ENCODE measurements at regions not wholly inside any gene's neighbourhood (a gene's known extent, or its start where the extent isn't known, plus 50 kb on each side); places are given as distances from the start of the nearest gene placed in this dataset.
"Not testable (repeated sequence)": the region's sequence is repeated elsewhere in the genome, so short reads cannot be mapped to it uniquely, and the experiment has no call there.

GRCh38 chr11:81303038-81303664 lies 1430.5 kb downstream of the FAM181B start:
- Histone ChIP-seq H3K4me1 (no peaks in the 10 kb centered on the region), H3K9me3 (no peaks in the 10 kb centered on the region), H3K27ac (no peak overlapping the region), H3K4me3 (no peak overlapping the region), H3K27me3 (no peaks in the 10 kb centered on the region), H3K36me3 (ENCODE audit: low read depth, missing control alignments) (no peaks in the 10 kb centered on the region)
- WGBS, 2 donors, result 60 to 66% methylated on average over 5 of the region's 5 CpGs
- no peak for DNase-seq
- TF ChIP-seq POLR2A (IDR thresholded peaks at IDR 0.05) (no peak), CTCF (IDR thresholded peaks at IDR 0.05) (no peak)
- intact Hi-C loops (cut with DNase I; ENCODE audit: low total_unique reads), result no loop called here

GRCh38 chr11:81301166-81301830 lies 1432.4 kb downstream of the FAM181B start:
- Histone ChIP-seq H3K9me3 (no peaks in the 10 kb centered on the region), H3K36me3 (ENCODE audit: low read depth, missing control alignments) (no peaks in the 10 kb centered on the region), H3K27me3 (no peaks in the 10 kb centered on the region), H3K4me3 (no peak overlapping the region), H3K27ac (no peak overlapping the region), H3K4me1 (no peaks in the 10 kb centered on the region)
- intact Hi-C loops (cut with DNase I; ENCODE audit: low total_unique reads), result no loop called here
- TF ChIP-seq CTCF (IDR thresholded peaks at IDR 0.05) (no peak), POLR2A (IDR thresholded peaks at IDR 0.05) (no peak)
- 41 to 54% methylated on average over 6 of the region's 6 CpGs for WGBS, 2 donors
- DNase-seq, result no peak

- no peaks in the 10 kb centered on the region for H3K36me3 ChIP-seq (ENCODE audit: low read depth, missing control alignments)
- no peaks in the 10 kb centered on the region for H3K4me1 ChIP-seq
- intact Hi-C loops (cut with DNase I; ENCODE audit: low total_unique reads), result no loop called here
- TF ChIP-seq POLR2A (IDR thresholded peaks at IDR 0.05) (no peak), CTCF (IDR thresholded peaks at IDR 0.05) (no peak)
- no peaks in the 10 kb centered on the region for H3K27me3 ChIP-seq
- no peak overlapping the region for H3K27ac ChIP-seq
- H3K9me3 ChIP-seq, result no peaks in the 10 kb centered on the region
- WGBS, 2 donors, result 69 to 70% methylated on average over 5 of the region's 5 CpGs
- DNase-seq, result no peak
- H3K4me3 ChIP-seq, result no peak overlapping the region
These were observed 1446.7 kb downstream of the FAM181B start for GRCh38 chr11:81286959-81287358.

- H3K4me1 ChIP-seq, result no peaks in the 10 kb centered on the region
- H3K9me3 ChIP-seq, result no peaks in the 10 kb centered on the region
- DNase-seq, result no peak
- no peak overlapping the region for H3K27ac ChIP-seq
- intact Hi-C loops (cut with DNase I; ENCODE audit: low total_unique reads), result no loop called here
- H3K27me3 ChIP-seq, result no peaks in the 10 kb centered on the region
- H3K4me3 ChIP-seq, result no peak overlapping the region
- no peaks in the 10 kb centered on the region for H3K36me3 ChIP-seq (ENCODE audit: low read depth, missing control alignments)
- TF ChIP-seq POLR2A (IDR thresholded peaks at IDR 0.05), result no peak
- no peak for TF ChIP-seq CTCF (IDR thresholded peaks at IDR 0.05)
These were observed 1447.1 kb downstream of the FAM181B start for GRCh38 chr11:81286550-81286949.

GRCh38 chr11:81280228-81280627 lies 1453.4 kb downstream of the FAM181B start:
- H3K4me3 ChIP-seq; H3K27ac ChIP-seq; DNase-seq; H3K4me1 ChIP-seq; H3K27me3 ChIP-seq; intact Hi-C loops (cut with DNase I; ENCODE audit: low total_unique reads); H3K9me3 ChIP-seq; H3K36me3 ChIP-seq (ENCODE audit: low read depth, missing control alignments): not testable (repeated sequence)
- 91 to 100% methylated on average over 1 of the region's 1 CpG for WGBS, 2 donors
